Right kidney (tissue), 1 donor: ENCODE measurements at regions not wholly inside any gene's neighbourhood (a gene's known extent, or its start where the extent isn't known, plus 50 kb on each side); places are given as distances from the start of the nearest gene placed in this dataset.

Experiments used
- DNase-seq: peaks from one replicate; pipeline ENCODE4 v3.0.0-alpha.2; 2016

DNA sequence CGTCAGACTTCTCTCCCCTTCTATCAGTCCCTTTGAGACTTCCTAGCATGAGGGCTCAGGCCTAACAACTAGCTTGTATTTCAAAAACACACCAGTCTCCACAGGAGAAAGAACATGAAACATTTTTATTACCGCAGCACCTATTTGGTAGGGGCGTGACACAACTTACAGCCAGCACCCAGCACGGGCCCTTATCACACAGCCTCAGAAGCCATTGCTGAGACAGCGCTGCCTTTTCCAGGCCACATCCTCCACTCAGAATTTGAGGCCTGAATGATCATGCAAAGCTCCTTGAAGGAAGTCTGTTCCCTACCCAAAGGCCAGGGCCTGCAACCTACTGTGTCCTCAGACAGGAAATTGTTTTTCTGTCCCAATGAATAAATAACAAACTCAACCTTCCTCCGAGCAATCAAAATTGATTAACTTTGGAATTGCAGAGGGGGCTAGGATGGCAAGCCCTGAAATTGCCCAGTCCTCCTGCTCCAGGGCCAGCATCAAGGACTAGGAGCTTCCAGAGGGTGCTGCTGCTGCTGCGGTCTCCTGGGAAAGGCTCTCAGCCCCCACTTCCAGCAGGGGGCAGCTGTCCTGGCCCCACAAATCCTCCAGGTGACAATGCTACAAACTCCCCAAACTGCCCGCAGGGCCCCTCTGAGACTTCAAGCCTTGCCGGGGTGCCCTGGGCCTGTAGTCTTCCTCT, 94.3 kb upstream of the GALNT2 start:
- no peak for DNase-seq

DNA sequence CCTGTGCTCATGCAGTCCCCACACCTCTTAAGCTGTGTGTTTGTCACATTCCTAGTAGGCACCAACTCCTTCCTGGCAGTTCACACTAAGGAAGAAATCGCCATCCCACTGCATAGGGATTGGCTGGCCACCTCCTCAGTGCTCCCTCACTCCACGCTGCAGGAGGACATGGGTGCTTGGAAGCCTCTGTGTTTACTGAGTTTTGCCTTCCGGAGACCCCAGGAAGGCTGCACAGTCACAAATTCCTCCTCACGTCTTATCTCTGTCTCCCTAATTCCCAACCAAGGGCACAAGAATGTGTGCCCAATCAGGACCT, 93.8 kb upstream of the GALNT2 start:
- no peak for DNase-seq

DNA sequence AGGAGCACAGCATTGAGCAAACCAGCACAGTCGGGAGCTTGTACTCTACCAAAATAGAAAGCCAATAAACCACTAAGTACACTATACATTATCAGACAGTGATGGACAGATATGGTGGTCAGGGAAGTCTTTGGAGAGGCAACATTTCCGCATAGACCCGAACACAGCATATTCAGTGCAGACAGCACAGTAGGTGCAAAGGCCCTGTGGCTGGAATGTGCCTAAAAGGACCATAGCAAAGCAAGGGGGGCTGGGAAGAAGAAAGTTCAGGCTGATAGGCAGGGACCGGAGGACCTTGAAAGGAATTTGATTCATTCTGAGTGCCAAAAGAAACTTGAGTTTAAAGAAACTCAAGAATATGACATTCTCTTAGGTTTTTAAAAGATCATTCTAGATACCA, 92.0 kb upstream of the GALNT2 start:
- DNase-seq, result no peak

DNA sequence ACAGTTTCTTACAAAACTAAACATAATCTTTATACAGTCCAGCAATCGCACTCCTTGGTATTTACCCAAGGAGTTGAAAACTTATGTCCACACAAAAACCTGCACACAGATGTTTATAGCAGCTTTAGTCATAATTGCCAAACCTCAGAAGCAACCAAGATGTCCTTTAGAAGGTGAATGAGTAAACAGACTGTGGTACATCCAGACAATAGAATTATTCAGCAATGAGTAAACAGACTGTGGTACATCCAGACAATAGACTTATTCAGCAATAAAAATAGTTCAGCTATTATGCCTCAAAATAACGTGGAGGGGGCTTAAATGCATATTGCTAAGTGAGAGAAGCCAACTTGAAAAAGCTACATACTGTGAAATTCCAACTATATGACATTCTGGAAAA, 87.0 kb upstream of the GALNT2 start:
- no peak for DNase-seq

DNA sequence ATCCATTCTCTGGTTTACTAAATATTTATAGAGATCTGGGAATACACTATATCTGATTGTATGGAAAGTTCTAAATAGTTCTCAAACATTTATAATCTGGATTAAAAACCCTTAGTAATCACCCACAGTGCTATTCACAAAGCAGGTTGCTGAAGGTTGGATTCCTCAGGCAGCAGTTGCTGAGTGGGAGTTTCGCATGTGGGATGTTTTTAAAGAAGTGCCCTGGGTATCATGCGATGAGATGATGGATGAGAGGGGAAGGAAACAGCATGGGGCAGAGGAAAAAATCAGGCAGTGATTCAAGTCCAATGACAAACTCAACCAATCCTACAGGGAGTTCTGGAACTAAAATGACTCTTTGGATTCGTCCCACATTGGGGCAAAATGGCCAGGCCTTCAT, 85.3 kb upstream of the GALNT2 start:
- DNase-seq, result no peak

DNA sequence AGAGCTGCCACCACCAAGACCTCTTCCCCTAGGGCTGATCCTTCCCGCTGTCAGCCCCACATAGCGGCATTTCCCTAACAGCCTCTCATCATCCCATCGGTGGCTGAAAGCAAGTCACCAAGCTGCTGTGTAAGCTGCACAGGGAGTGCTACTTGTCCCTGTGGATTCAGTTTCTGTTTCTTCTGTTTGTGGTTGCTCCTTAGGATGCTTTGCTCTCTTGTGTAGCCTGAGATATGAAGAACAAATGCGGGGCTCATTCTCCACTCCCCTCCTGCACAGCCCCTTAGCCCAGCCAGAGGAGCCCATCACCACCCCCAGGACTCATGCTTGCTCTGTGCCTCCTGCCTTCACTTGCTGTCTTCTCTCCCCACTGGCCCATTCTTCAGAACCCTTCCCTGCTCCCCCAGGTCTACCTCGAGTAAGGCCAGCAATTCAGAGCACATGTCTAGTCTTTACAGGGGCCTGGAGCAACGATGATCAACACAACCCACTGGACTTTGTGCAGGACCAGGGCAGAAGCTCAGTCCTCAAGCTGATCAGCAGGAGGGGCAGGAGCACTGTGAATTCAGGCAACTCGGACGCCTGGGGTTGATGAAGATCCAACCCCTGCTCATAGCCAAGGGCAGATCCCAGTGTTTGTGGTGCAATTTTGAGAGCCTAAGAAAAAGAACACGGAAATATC, 82.6 kb upstream of the GALNT2 start:
- DNase-seq, result no peak

DNA sequence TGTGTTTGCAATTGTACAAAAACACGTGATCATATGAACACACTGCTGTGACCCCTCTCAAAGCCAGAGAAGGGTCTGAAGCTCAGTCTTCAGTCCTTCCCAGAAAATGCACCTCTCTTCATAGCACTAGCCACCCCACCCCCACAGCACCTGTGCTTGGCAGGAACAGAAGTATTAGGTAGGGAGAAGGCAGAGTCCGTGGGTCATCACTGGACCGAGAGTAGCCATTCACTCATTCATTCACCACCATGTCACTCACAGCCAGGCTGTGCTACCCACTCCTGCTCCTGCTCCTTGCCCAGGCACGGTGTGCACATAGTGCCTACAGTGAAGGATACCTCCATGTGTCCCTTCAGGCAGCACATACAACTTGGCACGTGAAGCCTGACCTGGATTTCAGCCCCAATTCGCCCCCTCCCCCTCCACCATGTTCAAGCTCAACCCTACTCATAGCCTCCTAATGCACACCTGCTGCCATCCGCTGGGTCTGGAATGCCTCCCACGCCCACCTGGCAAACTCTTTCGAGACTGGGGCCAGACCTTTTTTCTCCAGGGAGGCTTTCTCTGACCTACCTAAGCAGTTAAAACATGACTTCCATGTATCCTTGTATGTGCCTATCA, 81.9 kb upstream of the GALNT2 start:
- DNase-seq, result no peak

DNA sequence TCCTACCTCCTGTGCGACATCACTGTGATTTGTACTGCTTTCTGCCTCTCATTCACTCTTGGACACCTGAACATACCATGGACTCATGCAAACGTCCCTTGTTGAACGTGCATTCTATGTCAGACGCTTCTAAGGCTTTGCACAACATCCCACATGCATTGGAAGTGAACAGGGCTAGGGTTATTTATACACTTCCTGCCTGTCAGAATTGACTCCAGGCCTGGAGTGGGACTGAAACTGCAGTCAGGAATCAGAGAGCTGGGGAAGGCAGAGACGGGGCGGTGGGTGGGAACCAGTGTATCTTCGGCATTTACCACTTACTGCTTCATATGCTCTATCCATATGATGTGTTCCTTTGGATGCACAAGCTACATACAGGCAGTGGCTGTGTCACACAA, 81.4 kb upstream of the GALNT2 start:
- DNase-seq, result no peak

DNA sequence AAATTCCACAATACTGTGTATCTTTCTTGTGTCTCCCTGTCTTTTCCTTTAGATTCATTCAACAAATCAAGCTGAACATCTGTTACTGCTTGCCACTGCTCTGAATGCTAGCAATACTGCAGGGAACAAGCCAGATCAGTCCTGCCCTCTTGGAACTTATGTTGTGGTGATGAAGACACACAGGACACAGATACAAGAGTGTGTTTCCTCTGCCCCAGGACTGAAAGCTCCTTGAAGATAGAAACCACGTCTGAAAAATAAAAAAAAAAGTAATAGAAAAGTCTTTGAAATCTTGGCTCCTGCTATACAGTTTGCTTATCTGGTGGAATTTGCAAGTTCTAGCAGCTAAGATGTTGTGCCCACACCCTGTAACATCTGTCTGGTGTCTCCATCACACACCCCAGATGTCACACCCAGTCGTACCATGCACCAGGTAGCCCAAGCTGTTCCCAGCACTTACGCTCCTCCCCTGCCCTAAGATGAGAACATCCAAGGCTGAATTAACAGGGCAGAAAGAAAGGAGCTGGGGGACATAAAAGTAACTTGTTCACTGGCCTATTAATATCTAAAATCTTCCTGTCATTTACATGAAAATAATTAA, 80.2 kb upstream of the GALNT2 start:
- no peak for DNase-seq

DNA sequence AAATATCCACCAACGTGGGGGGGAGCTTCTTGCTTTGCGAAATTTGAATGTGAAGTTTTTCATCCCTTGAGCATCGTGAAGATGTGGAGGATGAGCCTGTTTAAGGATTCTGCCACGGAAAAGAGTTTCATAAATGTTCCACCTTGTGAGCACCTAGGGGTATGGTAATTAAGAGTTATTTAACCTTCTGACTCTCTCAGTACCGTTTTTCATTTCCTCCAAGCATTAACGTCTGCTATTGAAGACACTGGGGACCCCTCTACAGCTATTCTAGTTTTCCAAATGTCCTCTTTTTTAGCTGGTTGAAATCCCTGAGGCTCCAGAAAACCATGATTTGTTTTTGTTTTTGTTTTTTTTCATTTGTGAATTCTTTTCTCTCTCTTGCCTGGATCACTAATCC, 79.1 kb upstream of the GALNT2 start:
- DNase-seq, result no peak

DNA sequence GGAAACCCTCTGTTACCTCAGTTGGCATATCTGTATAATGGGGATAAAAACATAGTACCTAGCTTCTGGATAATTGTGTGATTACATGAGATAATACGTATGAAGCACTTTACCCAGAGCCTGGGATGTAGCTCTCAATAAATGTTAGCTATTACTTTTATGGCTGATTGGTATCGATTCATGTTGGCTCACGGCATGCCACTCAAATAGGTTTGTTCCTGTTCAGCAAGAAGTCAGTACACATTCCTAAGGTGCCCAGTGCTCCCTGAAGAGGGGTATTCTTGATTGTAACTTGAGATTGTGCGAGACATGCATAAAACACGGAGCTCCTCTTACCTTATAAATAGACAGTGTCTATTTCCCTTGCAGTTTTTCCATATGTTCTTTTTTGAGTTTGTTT, 78.5 kb upstream of the GALNT2 start:
- no peak for DNase-seq

DNA sequence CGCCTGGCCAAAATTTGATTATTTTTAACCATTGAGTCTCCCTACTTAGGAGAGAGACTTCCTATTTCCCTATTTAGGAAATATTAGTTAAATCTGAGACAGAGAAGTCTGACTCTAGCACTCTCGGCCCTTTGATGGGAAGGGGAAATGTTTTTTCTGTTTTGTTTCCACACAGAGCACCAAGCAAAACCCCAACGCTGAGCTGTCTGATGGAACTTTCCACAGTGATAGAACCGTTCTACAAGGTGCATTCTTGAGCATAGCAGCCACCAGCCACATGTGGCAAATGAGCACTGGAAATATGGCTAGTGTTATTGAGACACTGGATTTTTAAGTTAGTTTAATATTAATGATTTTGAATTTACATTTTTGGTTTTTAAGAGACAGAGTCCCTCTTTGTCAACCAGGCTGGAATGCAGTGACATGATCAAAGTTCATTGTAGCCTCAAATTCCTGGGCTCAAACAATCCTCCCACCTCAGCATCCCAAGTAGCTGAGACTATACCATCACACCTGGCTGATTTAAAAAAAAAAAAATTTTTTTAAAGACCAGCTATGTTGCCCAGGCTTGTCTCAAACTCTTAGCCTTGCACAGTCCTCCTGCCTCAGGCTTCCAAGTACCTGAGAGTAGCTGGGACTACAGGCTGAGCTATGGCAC, 77.3 kb upstream of the GALNT2 start:
- no peak for DNase-seq

DNA sequence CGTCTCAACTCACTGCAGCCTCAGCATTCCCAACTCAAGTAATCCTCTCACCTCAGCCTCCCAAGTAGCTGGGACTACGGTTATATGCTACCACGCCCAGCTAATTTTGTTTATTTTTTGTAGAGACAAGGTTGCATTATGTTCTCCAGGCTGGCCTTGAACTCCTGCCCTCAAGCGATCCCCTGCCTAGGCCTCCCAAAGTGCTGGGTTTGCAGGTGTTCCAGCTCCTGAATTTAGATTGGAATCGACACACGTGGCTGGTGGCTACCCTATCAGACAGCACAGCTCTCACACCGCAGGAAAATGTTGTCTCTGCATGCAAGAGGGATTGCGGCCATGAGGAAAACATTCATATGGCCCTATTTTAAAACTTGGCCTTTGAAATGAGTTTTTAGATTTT, 76.7 kb upstream of the GALNT2 start:
- DNase-seq, result no peak

DNA sequence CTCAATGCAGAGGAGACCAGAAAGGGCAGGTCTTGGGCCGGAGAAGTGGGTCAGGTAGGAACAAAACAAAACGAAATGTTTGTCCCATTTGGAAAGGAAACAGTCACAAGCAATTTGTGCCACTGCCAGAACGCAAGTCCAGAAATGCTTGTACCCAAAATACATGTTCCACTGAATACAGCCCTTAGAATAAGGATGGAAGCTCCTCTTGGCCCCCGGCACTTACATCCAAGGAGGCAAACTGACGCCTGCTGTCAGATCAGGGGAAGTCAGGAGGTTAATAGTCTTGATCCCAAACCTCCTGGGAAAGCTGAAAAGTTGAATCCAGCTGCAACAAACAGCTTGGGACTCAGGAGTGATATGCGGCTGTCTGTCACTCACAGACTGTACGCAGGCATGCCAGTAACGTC, 75.9 kb upstream of the GALNT2 start:
- DNase-seq, result no peak

DNA sequence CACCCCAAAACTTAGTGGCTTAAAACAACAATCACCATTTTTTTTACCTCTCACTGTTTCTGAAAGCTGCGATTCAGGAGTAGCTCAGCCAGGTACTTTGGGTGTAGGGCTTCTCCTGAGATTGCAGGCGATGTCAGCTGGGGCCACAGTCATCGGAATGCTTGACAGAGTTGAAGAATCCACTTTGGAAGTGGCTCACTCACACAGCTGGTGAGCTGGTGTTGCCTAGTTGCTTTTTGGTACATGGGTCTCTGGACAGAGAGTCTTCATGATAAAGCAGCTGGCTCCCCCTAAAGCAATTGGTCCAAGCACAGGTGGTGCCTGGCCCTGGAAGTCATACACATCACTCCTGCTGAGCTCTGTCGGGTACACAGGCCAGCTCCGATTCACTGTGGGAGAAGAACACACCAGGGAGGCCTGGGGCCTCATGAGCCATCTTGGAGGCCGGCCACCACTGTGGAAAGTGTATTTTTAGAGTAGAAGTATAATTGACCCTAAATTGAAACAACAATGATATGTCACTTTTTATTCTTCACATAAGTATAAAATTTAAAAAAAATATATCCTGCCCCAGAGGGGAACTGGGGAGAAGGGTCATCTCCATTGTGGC, 75.2 kb upstream of the GALNT2 start:
- no peak for DNase-seq

DNA sequence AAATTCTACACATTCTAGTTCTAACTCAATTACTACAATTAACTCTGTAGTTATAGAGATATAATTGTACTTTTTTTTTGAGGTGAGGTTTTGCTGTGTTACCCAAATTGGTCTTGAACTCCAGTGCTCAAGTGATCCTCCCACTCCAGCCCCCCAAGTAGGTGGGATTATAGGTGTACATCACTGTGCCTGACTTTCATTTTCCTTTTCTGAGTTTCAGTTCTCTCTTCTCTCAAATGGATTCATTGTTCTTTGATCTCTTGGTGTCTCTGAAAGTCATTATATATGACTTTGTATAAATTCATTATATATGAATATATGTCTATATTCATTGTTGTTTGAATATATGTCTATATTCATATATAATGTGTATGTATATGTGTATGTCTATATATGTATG, 74.0 kb upstream of the GALNT2 start:
- no peak for DNase-seq

DNA sequence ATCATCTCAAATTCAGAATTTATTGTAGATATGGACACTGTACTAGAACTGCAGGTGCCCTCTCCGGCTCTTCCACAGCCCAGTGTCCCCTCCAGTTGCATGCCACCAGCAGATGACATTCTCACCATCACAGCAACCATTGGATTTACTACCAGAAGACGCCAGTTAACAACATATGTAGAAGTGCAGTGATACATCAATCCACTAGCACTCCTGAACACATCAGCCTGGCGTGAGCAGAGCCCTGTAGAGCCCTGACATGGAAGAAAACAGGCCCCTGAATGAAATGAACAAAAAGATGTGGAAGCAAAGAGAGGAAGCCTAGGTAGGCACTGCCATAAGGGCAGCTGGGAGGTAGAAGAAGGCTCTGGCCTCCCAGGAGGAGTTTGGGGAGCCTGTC, 73.1 kb upstream of the GALNT2 start:
- DNase-seq, result no peak

DNA sequence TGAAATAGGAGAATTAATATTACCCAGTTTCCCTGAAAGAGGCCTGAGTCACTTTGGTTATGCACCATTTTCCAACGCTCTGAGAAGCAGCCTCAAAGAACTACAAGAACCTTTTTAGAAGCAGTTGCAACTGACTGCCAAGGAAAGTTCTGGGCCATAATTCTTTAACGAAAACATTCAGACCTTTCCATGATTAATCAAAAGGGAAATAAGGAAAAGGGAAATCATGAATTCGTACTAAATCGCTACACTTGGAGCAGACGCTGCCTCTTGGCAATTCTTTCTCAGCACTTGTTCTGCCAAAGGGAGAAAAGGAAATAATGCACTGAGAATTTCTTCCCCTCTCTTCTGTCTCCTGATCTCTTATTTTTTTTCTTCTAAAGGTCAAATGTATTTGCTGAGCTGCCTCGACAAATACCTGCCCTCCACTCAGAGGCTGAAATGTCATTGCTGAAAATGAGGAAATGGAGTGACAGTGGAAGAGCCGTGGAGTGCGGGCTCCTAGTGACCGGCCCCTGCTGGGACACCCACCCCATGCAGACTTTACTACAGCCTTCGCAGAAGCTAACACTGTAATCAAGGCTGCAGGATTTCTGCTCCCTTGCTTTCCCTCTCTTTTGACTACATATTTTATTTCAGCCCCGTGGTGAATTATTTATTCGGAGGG, 67.9 kb upstream of the GALNT2 start:
- no peak for DNase-seq

DNA sequence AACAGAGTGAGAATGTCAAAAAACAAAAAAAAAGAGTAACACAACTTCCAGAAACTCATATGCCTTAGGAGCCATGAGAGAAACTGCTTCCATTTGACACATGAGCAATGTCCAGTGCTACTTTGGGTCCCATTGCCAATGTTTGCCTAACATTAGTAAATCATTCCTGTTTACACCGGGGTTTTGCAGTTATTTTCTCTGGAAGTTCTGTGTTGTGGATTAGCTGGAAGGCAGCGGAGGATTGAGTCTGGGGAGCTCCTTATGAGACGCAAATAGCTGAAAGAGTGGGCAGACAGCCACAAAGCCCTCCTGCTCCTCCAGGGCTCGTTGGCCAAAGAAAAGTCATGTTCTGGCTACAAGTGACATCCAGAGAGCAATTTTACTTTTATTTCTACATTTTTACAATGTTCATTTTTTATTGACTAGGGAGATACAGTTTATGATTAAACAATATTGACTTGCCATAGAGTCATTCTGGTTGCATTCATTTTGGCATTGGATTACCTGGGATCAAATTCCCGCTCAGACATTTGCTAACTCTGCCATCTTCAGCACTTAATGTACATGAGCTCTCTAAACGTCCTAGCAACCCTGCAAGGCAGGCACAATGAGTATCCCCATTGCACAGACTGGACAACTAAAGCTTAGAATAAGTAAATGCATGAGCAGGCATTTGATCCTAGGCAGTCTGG, 66.4 kb upstream of the GALNT2 start:
- DNase-seq, result no peak

DNA sequence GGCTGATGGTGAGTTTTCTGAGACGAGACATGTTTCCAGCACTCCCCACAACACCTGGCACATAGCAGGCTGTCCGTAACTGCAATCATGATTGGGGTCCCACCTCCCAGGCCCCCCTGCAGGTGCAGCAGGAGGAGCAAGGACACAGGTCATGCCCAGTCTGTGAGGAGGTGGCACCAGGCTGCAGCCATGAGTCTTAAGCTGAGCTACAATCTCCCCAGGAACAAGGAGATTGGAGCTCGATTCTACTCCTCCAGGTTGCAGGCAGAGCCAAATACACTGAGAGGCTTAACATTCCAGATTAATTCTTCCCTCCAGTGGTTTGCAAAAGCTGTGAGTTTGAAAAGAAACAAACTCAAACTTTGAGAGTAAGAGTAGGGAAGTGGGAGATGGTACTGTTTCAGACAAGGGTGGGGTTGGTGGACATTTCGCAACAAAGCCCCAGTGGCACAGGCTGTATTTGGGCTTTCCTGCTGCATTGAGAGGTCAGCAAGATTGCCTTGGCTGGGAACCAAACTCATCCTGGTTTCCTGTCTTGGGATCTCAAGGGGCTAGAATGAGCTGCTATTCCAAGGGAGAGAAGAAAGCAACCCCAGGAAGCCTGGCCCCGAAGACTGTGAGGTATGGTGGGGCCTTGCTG, 64.8 kb upstream of the GALNT2 start:
- no peak for DNase-seq

DNA sequence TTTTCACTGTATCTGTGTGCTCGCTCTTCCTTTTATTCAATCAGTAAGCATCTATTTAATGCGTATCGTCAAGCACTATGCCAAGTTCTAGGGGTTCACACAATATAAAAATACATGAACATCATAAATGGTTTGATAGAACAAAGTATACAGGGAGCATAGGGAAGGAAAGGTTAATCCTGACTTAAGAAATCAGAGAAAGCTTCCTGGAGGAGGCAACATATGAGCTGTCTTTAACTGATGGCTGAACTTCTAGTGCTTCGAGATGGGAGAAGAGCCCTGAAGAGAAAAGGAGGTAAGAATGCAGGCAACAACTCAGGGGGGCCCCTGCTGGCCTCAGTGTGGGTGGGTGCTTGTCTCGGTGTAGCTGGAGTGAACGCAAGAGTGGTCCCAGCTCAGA, 63.6 kb upstream of the GALNT2 start:
- DNase-seq, result no peak
